GM12873 (cell line): ENCODE measurements at regions not wholly inside any gene's neighbourhood (a gene's known extent, or its start where the extent isn't known, plus 50 kb on each side); places are given as distances from the start of the nearest gene placed in this dataset.

ENCODE experiments used
- CTCF ChIP-seq: IDR thresholded peaks from 2 replicates; pipeline ENCODE4 v1.5.1; 2012; ENCODE audit warnings: low read depth, mild to moderate bottlenecking, moderate library complexity, low read length, control low read depth; ENCODE audit not compliant: insufficient read depth; ENCODE audit errors: missing control alignments

DNA sequence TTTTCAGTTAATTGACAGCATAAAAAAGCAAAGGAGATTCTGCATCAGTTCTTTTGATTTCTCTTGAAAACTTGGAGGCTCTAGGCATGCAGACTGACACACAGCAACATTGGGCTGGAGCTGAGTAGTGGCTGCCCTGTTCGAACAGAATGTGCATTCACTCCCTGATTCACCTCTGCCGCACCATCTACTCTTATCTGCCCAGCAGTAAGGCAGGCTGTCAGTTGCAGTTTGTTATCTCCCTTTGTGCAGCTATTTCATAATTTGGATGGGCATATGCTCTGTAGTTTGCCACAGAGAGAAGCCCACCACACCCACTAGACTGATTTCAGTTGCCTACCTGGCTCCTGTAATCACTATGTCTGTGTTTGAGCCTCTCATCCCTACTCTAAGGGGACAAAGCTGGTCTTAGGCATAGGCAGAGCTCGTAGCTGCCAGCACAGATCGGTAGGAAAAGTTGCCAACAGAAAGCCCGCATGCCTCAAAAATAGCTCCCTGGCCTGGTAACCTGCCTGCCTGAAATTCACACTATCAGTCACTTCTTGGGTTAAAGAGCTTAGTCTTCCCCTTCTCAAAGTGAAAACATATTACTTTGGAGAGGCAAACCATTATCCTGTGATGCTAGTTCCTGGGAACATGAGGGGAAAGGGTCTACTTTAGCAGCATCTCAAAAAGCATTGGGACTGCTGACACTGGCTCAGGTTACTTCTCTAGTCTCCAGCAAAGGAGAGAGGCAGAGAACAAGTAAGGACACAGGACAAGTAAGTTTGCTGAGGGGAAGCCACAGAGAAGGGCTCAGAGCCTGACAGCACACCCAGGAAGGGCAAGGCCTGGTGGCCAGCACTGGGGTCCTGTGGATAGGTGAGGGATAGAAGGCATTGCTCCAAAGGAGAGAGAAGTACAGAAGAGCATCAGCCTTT is 75.9 kb upstream of the TMEM164 start:
- no peak for TF ChIP-seq CTCF

GRCh38 chrX:109927663-109928273 is 75.1 kb upstream of the TMEM164 start:
- TF ChIP-seq CTCF: no peak

- no peak for TF ChIP-seq CTCF
Observed at GRCh38 chrX:109928596-109929335, 74.1 kb upstream of the TMEM164 start.

- no peak for TF ChIP-seq CTCF
Observed at GRCh38 chrX:109931677-109932076, 71.2 kb upstream of the TMEM164 start.

GRCh38 chrX:109934434-109934833 is 68.5 kb upstream of the TMEM164 start:
- no peak for TF ChIP-seq CTCF

DNA sequence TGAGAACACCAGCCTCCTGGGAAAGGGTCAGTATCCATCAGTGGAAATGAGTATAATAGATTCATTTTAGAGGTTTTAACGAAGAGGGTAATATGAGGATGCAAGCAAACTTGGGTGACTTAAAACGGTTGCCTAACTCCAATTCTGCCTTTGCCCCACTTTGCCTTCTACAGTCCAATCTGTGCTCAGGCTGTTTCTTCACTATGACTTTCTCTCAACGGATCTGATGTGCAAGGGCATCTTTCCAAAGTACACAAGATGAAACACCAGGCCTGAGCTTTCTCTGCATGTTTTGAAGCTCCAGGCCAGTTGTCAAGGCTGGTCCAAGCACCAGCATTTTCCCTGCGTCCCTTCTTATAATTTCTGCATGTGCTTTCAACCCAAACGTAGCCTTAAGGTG is 68.0 kb upstream of the TMEM164 start:
- TF ChIP-seq CTCF: no peak

DNA sequence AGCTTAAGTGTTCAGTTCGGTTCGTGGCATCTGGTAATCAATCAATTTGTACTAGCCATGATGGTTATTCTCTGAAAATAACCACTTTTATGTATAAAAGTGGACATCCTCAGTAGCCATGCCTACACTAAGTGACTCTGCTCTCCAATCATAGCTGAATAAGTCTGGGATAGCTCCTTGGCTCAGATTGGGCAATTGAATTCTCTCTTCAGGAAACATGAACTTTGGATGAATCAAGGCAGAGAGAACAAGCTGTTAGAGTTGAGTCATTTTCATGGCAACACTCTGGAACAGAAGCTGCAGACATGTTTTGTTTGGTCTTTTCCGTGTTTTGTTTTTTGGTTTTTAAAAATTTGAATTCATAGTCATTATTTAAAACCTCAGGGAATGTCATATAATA is 66.8 kb upstream of the TMEM164 start:
- no peak for TF ChIP-seq CTCF
